ENCODE measurements at regions not wholly inside any gene's neighbourhood (a gene's known extent, or its start where the extent isn't known, plus 50 kb on each side); places are given as distances from the start of the nearest gene placed in this dataset.

- no peak for DNase-seq
- Histone ChIP-seq H3K79me2 (ENCODE audit: insufficient read depth) (no peaks in the 10 kb centered on the region), H3K9ac (no peak overlapping the region), H3K27ac (ENCODE audit: low read depth in 2 of 2, low read length in 1 of 2) (no peak overlapping the region), H3K36me3 (replicated peaks in 1 of 2; ENCODE audit: control insufficient read depth in 1 of 2, insufficient read depth in 2 of 2, low read length in 1 of 2) (no peaks in the 10 kb centered on the region), H3K4me3 (ENCODE audit: low read depth in 2 of 2, low read length in 1 of 2) (no peak overlapping the region), H3K4me1 (ENCODE audit: control insufficient read depth in 1 of 2, insufficient read depth in 2 of 2, low read depth in 1 of 2, low read length in 1 of 2) (no peaks in the 10 kb centered on the region), H3K9me2 (no peaks in the 10 kb centered on the region), H3F3A (replicated peaks; ENCODE audit: insufficient read depth) (no peaks in the 10 kb centered on the region), H3K27me3 (ENCODE audit: insufficient read depth) (no peaks in the 10 kb centered on the region), H2AFZ (ENCODE audit: low read depth) (no peak overlapping the region), H3K9me3 (no peaks in the 10 kb centered on the region), H3K4me2 (no peak overlapping the region), H4K20me1 (ENCODE audit: insufficient read depth) (no peaks in the 10 kb centered on the region)
- TF ChIP-seq FOXM1 (IDR thresholded peaks at IDR 0.05; ENCODE audit: low read depth) (no peak), MEF2A (IDR thresholded peaks at IDR 0.05; ENCODE audit: borderline replicate concordance, low read depth) (no peak), RXRA (IDR thresholded peaks at IDR 0.05; ENCODE audit: borderline replicate concordance, low read depth) (no peak), YY1 (IDR thresholded peaks at IDR 0.05; ENCODE audit: low read depth) (no peak), GATA2 (CRISPR knock-in tag; IDR thresholded peaks at IDR 0.05) (no peak)
- WGBS (ENCODE audit: low lambda C conversion rate) = 49% methylated on average over 2 of the region's 2 CpGs
- ChIA-PET CTCF (no interaction called here), POLR2A (no interaction called here)
Observed at GRCh38 chr2:107128381-107128780, 242.4 kb upstream of the ST6GAL2 start.

- no peaks in the 10 kb centered on the region for H4K20me1 ChIP-seq (ENCODE audit: insufficient read depth)
- no peaks in the 10 kb centered on the region for H3K79me2 ChIP-seq (ENCODE audit: insufficient read depth)
- H3F3A ChIP-seq (replicated peaks; ENCODE audit: insufficient read depth) = no peaks in the 10 kb centered on the region
- POLR2A ChIA-PET = no interaction called here
- no peak overlapping the region for H2AFZ ChIP-seq (ENCODE audit: low read depth)
- no peaks in the 10 kb centered on the region for H3K9me3 ChIP-seq
- H3K36me3 ChIP-seq (replicated peaks in 1 of 2; ENCODE audit: control insufficient read depth in 1 of 2, insufficient read depth in 2 of 2, low read length in 1 of 2) = no peaks in the 10 kb centered on the region
- no peaks in the 10 kb centered on the region for H3K27me3 ChIP-seq (ENCODE audit: insufficient read depth)
- no peak overlapping the region for H3K27ac ChIP-seq (ENCODE audit: low read depth in 2 of 2, low read length in 1 of 2)
- H3K9me2 ChIP-seq = no peaks in the 10 kb centered on the region
- no peak overlapping the region for H3K4me2 ChIP-seq
- H3K9ac ChIP-seq = no peak overlapping the region
- TF ChIP-seq USF1 (IDR thresholded peaks at IDR 0.05; ENCODE audit: borderline replicate concordance, low read depth) (no peak), GATA2 (CRISPR knock-in tag; IDR thresholded peaks at IDR 0.05) (no peak), YY1 (IDR thresholded peaks at IDR 0.05; ENCODE audit: low read depth) (no peak), RAD21 (IDR thresholded peaks at IDR 0.05; ENCODE audit: low read length) (no peak), MXI1 (IDR thresholded peaks at IDR 0.05; ENCODE audit: low read depth, low read length) (no peak)
- no peaks in the 10 kb centered on the region for H3K4me1 ChIP-seq (ENCODE audit: control insufficient read depth in 1 of 2, insufficient read depth in 2 of 2, low read depth in 1 of 2, low read length in 1 of 2)
- 74% methylated on average over 11 of the region's 11 CpGs for WGBS (ENCODE audit: low lambda C conversion rate)
- H3K4me3 ChIP-seq (ENCODE audit: low read depth in 2 of 2, low read length in 1 of 2) = no peak overlapping the region
- CTCF ChIA-PET = interaction anchor here (0.6 to 0.9 kb wide), 2 partner anchors 9 to 196 kb away, joined by 3 read pairs; no protein-coding TSS in a partner anchor
- no peak for DNase-seq
Observed at GRCh38 chr2:107132070-107132469, 246.1 kb upstream of the ST6GAL2 start.

- ChIA-PET CTCF (interaction anchor here (0.9 kb wide), 1 partner anchor 9 kb away, joined by 3 read pairs; no protein-coding TSS in a partner anchor), POLR2A (no interaction called here)
- H3K4me1 ChIP-seq (ENCODE audit: control insufficient read depth in 1 of 2, insufficient read depth in 2 of 2, low read depth in 1 of 2, low read length in 1 of 2) = no peaks in the 10 kb centered on the region
- no peaks in the 10 kb centered on the region for H3K9me2 ChIP-seq
- 58% methylated on average over 4 of the region's 4 CpGs for WGBS (ENCODE audit: low lambda C conversion rate)
- DNase-seq = no peak
- no peak overlapping the region for H3K27ac ChIP-seq (ENCODE audit: low read depth in 2 of 2, low read length in 1 of 2)
- no peaks in the 10 kb centered on the region for H3K9me3 ChIP-seq
- H3K4me3 ChIP-seq (ENCODE audit: low read depth in 2 of 2, low read length in 1 of 2) = no peak overlapping the region
- H3K79me2 ChIP-seq (ENCODE audit: insufficient read depth) = no peaks in the 10 kb centered on the region
- no peaks in the 10 kb centered on the region for H3K36me3 ChIP-seq (replicated peaks in 1 of 2; ENCODE audit: control insufficient read depth in 1 of 2, insufficient read depth in 2 of 2, low read length in 1 of 2)
- no peaks in the 10 kb centered on the region for H4K20me1 ChIP-seq (ENCODE audit: insufficient read depth)
- H3K27me3 ChIP-seq (ENCODE audit: insufficient read depth) = no peaks in the 10 kb centered on the region
- no peaks in the 10 kb centered on the region for H3F3A ChIP-seq (replicated peaks; ENCODE audit: insufficient read depth)
- no peak overlapping the region for H3K9ac ChIP-seq
- H3K4me2 ChIP-seq = no peak overlapping the region
- H2AFZ ChIP-seq (ENCODE audit: low read depth) = no peak overlapping the region
- TF ChIP-seq RAD21 (IDR thresholded peaks at IDR 0.05; ENCODE audit: low read length) (no peak), ZBTB33 (IDR thresholded peaks at IDR 0.05; ENCODE audit: borderline replicate concordance, low read depth) (no peak), EZH2phosphoT487 (IDR thresholded peaks at IDR 0.05; ENCODE audit: borderline replicate concordance, low read depth) (no peak), CTCF (IDR thresholded peaks at IDR 0.05) (no peak), FOXM1 (IDR thresholded peaks at IDR 0.05; ENCODE audit: low read depth) (no peak), FOXJ3 (CRISPR knock-in tag; IDR thresholded peaks at IDR 0.05) (no peak), USF1 (IDR thresholded peaks at IDR 0.05; ENCODE audit: borderline replicate concordance, low read depth) (no peak), GABPA (IDR thresholded peaks at IDR 0.05; ENCODE audit: low read depth) (no peak), NFIC (IDR thresholded peaks at IDR 0.05; ENCODE audit: borderline replicate concordance) (no peak), RFX5 (IDR thresholded peaks at IDR 0.05; ENCODE audit: low read length) (no peak), FOSL2 (IDR thresholded peaks at IDR 0.05; ENCODE audit: borderline replicate concordance, low read depth) (no peak), TCF12 (IDR thresholded peaks at IDR 0.05) (no peak)
Observed at GRCh38 chr2:107132746-107133145, 246.8 kb upstream of the ST6GAL2 start.

Data from SK-N-SH (cell line).